Activated B cell treated with CpG ODN at 0.5 μM for 24 hours (primary cell): ENCODE measurements at regions not wholly inside any gene's neighbourhood (a gene's known extent, or its start where the extent isn't known, plus 50 kb on each side); places are given as distances from the start of the nearest gene placed in this dataset.

Experiments
- ATAC-seq: fragments of 200-7000 bp; cut with Tn5 transposase; one replicate; pipeline ENCODE4 v1.10.0; 2021; ENCODE audit warnings: low read depth, mild to moderate bottlenecking, moderate library complexity
- CTCF ChIA-PET: fragments of 350-600 bp; sonication (Branson Sonifier 250); formaldehyde crosslinking; loops from one replicate; lab custom pipeline; 2021; ENCODE audit warnings: antibody characterized with exemption; lab: Charles Lee
- POLR2A ChIA-PET: fragments of 350-600 bp; sonication (Branson Sonifier 250); formaldehyde crosslinking; loops from one replicate; lab custom pipeline; 2021; ENCODE audit warnings: antibody characterized with exemption; lab: Charles Lee
- DNase-seq: peaks from one replicate; pipeline ENCODE4 v3.0.0; 2022
- H3K27ac Mint-ChIP-seq: one replicate; pipeline ENCODE4 v1.8.0; 2020; ENCODE audit warnings: mixed read lengths
- H3K27me3 Mint-ChIP-seq: one replicate; pipeline ENCODE4 v1.8.0; 2021; ENCODE audit warnings: mixed read lengths
- H3K36me3 Mint-ChIP-seq: one replicate; pipeline ENCODE4 v1.8.0; 2021; ENCODE audit warnings: low read depth, mixed read lengths
- H3K4me1 Mint-ChIP-seq: one replicate; pipeline ENCODE4 v1.8.0; 2021; ENCODE audit warnings: mixed read lengths
- H3K4me3 Mint-ChIP-seq: one replicate; pipeline ENCODE4 v1.8.0; 2020; ENCODE audit warnings: mild to moderate bottlenecking, mixed read lengths
- H3K9me3 Mint-ChIP-seq: one replicate; pipeline ENCODE4 v1.8.0; 2020; ENCODE audit warnings: mixed read lengths
- CTCF ChIP-seq: fragments of 200-600 bp; IDR thresholded peaks from one replicate; pipeline ENCODE4 v1.8.0; 2022; ENCODE audit warnings: antibody characterized with exemption, mild to moderate bottlenecking
- intact Hi-C: fragments of 100-400 bp; cut with micrococcal nuclease; formaldehyde crosslinking; loops from one replicate; pipeline ENCODE4 v1.15.1; 2024

GRCh38 chr1:116454940-116455339 is 81.9 kb downstream of the ATP1A1 start:
- Mint-ChIP-seq H3K27me3 (no peaks in the 10 kb centered on the region), H3K36me3 (no peaks in the 10 kb centered on the region), H3K4me3 (no peak overlapping the region), H3K4me1 (no peaks in the 10 kb centered on the region), H3K27ac (no peak overlapping the region), H3K9me3 (no peaks in the 10 kb centered on the region)
- DNase-seq, result no peak
- ChIA-PET POLR2A (no interaction called here), CTCF (interaction anchor here (1.0 kb wide), 1 partner anchor 30 kb away, joined by 3 read pairs; no protein-coding TSS in a partner anchor)
- intact Hi-C loops, result no loop called here
- no peak for TF ChIP-seq CTCF
- ATAC-seq, result no peak

- DNase-seq, result no peak
- no peak overlapping the region for H3K4me3 Mint-ChIP-seq
- no peaks in the 10 kb centered on the region for H3K36me3 Mint-ChIP-seq
- intact Hi-C loops, result no loop called here
- POLR2A ChIA-PET, result no interaction called here
- no peak for ATAC-seq
- no peak overlapping the region for H3K27ac Mint-ChIP-seq
- no peaks in the 10 kb centered on the region for H3K27me3 Mint-ChIP-seq
- H3K4me1 Mint-ChIP-seq, result no peaks in the 10 kb centered on the region
- H3K9me3 Mint-ChIP-seq, result no peaks in the 10 kb centered on the region
- CTCF ChIA-PET, result interaction anchor here (1.0 kb wide), 1 partner anchor 30 kb away, joined by 3 read pairs; no protein-coding TSS in a partner anchor
- no peak for TF ChIP-seq CTCF
Measured at GRCh38 chr1:116455509-116455908, 82.5 kb downstream of the ATP1A1 start.

- no peak for DNase-seq
- Mint-ChIP-seq H3K36me3 (no peaks in the 10 kb centered on the region), H3K4me1 (no peaks in the 10 kb centered on the region), H3K27me3 (no peaks in the 10 kb centered on the region), H3K27ac (no peak overlapping the region), H3K4me3 (no peak overlapping the region), H3K9me3 (no peaks in the 10 kb centered on the region)
- ATAC-seq, result no peak
- intact Hi-C loops, result no loop called here
- CTCF ChIA-PET, result interaction anchor here (1.2 kb wide), 1 partner anchor 27 kb away, joined by 4 read pairs; no protein-coding TSS in a partner anchor
- TF ChIP-seq CTCF, result no peak
- POLR2A ChIA-PET, result interaction anchor here (0.6 kb wide), 1 partner anchor 172 kb away, joined by 4 read pairs; no protein-coding TSS in a partner anchor
Measured at GRCh38 chr1:116457946-116458604, 85.0 kb downstream of the ATP1A1 start.

GRCh38 chr1:116458695-116459094 is 85.7 kb downstream of the ATP1A1 start:
- Mint-ChIP-seq H3K9me3 (no peaks in the 10 kb centered on the region), H3K4me1 (no peaks in the 10 kb centered on the region), H3K27ac (no peak overlapping the region), H3K4me3 (no peak overlapping the region), H3K36me3 (no peaks in the 10 kb centered on the region), H3K27me3 (peaks cover 2% of the 10 kb centered on the region)
- ChIA-PET POLR2A (no interaction called here), CTCF (no interaction called here)
- TF ChIP-seq CTCF, result no peak
- intact Hi-C loops, result no loop called here
- DNase-seq (no peak), ATAC-seq (no peak)

- no peak for DNase-seq
- ATAC-seq, result no peak
- no peaks in the 10 kb centered on the region for H3K4me1 Mint-ChIP-seq
- CTCF ChIA-PET, result no interaction called here
- POLR2A ChIA-PET, result no interaction called here
- H3K27me3 Mint-ChIP-seq, result peaks cover 6% of the 10 kb centered on the region
- no peaks in the 10 kb centered on the region for H3K9me3 Mint-ChIP-seq
- H3K27ac Mint-ChIP-seq, result no peak overlapping the region
- intact Hi-C loops, result no loop called here
- H3K4me3 Mint-ChIP-seq, result no peak overlapping the region
- TF ChIP-seq CTCF, result no peak
- H3K36me3 Mint-ChIP-seq, result no peaks in the 10 kb centered on the region
Measured at GRCh38 chr1:116460261-116460660, 87.2 kb downstream of the ATP1A1 start.
